Chondrocyte (in vitro differentiated cells): ENCODE measurements at regions not wholly inside any gene's neighbourhood (a gene's known extent, or its start where the extent isn't known, plus 50 kb on each side); places are given as distances from the start of the nearest gene placed in this dataset.
"Not testable (repeated sequence)": the region's sequence is repeated elsewhere in the genome, so short reads cannot be mapped to it uniquely, and the experiment has no call there.

Experiments used
- DNase-seq: peaks from one replicate; pipeline ENCODE4 v3.0.0; 2021; ENCODE audit warnings: mixed read lengths, low spot score
- H3K27ac Mint-ChIP-seq: one replicate; pipeline ENCODE4 v1.8.0; 2021; ENCODE audit warnings: mild to moderate bottlenecking, moderate library complexity, mixed read lengths; ENCODE audit not compliant: unreplicated experiment
- H3K27me3 Mint-ChIP-seq: 2 replicates; pipeline ENCODE4 v1.8.0; 2021; ENCODE audit warnings: low read depth, mixed read lengths
- H3K36me3 Mint-ChIP-seq: 2 replicates; pipeline ENCODE4 v1.8.0; 2021; ENCODE audit warnings: low read depth, mixed read lengths
- H3K4me1 Mint-ChIP-seq: 2 replicates; pipeline ENCODE4 v1.8.0; 2021; ENCODE audit warnings: low read depth, mild to moderate bottlenecking, mixed read lengths
- H3K4me3 Mint-ChIP-seq: one replicate; pipeline ENCODE4 v1.8.0; 2021; ENCODE audit warnings: mild to moderate bottlenecking, moderate library complexity, mixed read lengths; ENCODE audit not compliant: unreplicated experiment
- H3K9me3 Mint-ChIP-seq: 2 replicates; pipeline ENCODE4 v1.8.0; 2021; ENCODE audit warnings: low read depth, mixed read lengths
- TF ChIP-seq, protein P1 (sequence below): fragments of 200-600 bp; sonication (generic); IDR thresholded peaks from 2 replicates; pipeline ENCODE4 v1.5.0; 2021; ENCODE audit warnings: antibody characterized with exemption, mild to moderate bottlenecking, moderate library complexity

GRCh38 chr5:108546939-108547338, 165.0 kb upstream of the FBXL17 start:
- Mint-ChIP-seq H3K27ac (peak overlapping the region; percentile 2), H3K36me3 (no peaks in the 10 kb centered on the region), H3K9me3 (no peaks in the 10 kb centered on the region), H3K27me3 (no peaks in the 10 kb centered on the region), H3K4me1 (peaks cover 35% of the 10 kb centered on the region), H3K4me3 (no peak overlapping the region)
- TF ChIP-seq, protein P1, sequence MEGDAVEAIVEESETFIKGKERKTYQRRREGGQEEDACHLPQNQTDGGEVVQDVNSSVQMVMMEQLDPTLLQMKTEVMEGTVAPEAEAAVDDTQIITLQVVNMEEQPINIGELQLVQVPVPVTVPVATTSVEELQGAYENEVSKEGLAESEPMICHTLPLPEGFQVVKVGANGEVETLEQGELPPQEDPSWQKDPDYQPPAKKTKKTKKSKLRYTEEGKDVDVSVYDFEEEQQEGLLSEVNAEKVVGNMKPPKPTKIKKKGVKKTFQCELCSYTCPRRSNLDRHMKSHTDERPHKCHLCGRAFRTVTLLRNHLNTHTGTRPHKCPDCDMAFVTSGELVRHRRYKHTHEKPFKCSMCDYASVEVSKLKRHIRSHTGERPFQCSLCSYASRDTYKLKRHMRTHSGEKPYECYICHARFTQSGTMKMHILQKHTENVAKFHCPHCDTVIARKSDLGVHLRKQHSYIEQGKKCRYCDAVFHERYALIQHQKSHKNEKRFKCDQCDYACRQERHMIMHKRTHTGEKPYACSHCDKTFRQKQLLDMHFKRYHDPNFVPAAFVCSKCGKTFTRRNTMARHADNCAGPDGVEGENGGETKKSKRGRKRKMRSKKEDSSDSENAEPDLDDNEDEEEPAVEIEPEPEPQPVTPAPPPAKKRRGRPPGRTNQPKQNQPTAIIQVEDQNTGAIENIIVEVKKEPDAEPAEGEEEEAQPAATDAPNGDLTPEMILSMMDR: no peak
- DNase-seq: no peak

DNA sequence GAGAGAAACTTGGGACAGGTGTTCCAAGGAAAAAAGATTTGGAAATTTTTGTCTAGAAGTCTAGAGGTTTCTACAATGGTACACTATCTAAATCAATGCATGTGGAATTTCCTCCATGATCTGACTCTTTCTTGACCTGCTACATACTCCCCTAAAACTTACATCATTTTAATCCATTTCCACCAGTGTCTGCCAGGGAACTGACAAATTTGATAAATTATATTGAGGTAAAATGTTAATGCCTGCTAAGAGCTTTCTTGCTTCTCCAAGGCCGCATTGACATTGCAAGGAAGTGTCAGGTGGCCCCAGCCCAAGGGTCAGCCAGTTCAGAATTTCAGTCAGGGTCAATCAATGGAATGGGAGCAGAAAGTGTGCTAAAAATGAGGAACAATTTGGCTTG, 163.4 kb upstream of the FBXL17 start:
- no peak for DNase-seq
- Mint-ChIP-seq H3K9me3 (no peaks in the 10 kb centered on the region), H3K27ac (no peak overlapping the region), H3K4me1 (peaks cover 35% of the 10 kb centered on the region), H3K4me3 (no peak overlapping the region), H3K27me3 (no peaks in the 10 kb centered on the region), H3K36me3 (no peaks in the 10 kb centered on the region)
- TF ChIP-seq, protein P1: no peak

DNA sequence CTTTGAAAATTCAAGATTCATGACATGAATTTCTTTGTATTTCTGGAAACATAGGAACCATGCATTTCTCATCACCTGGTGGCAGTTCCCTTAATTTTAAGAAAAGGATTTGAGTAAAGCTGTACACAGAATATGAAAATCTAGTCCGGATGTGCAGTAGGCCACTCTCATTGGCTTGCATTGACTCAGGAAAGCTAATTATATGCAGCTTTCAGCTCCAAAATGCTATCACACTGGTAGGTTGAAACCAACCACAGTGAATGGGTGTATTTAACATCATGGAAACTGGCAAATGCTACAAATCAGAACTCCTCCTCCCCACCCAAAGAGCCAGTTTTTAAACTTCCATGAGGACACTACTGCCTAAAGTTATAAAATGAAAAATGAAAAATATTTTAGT, 161.6 kb upstream of the FBXL17 start:
- no peak for DNase-seq
- H3K27ac Mint-ChIP-seq: no peak overlapping the region
- H3K4me3 Mint-ChIP-seq: no peak overlapping the region
- TF ChIP-seq, protein P1: no peak
- no peaks in the 10 kb centered on the region for H3K9me3 Mint-ChIP-seq
- H3K36me3 Mint-ChIP-seq: no peaks in the 10 kb centered on the region
- no peaks in the 10 kb centered on the region for H3K27me3 Mint-ChIP-seq
- H3K4me1 Mint-ChIP-seq: peaks cover 28% of the 10 kb centered on the region

GRCh38 chr5:108541836-108542235, 159.9 kb upstream of the FBXL17 start:
- no peak for DNase-seq
- no peaks in the 10 kb centered on the region for H3K36me3 Mint-ChIP-seq
- H3K4me3 Mint-ChIP-seq: no peak overlapping the region
- no peaks in the 10 kb centered on the region for H3K27me3 Mint-ChIP-seq
- no peaks in the 10 kb centered on the region for H3K9me3 Mint-ChIP-seq
- no peak overlapping the region for H3K27ac Mint-ChIP-seq
- H3K4me1 Mint-ChIP-seq: peaks cover 13% of the 10 kb centered on the region
- TF ChIP-seq, protein P1: no peak

DNA sequence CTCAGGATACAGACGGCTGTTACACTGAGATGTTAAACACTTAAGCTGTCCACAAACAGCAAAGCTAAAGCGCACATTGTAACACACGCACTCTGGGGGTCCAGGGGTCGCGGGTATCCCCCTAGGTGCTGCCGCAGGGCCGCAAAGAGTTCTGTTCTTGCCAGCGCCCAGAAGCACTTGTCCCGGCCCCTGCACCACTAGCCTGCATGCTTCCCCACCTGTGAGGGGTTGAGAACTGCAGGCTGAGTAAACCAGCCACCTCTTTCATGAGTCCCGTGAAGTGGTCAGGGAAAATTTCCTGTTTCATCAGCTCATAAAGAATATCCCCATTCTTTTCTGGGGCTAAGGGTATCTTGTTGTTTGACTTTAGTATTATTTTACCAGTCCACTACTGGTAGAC, 154.4 kb upstream of the FBXL17 start:
- H3K4me3 Mint-ChIP-seq: no peak overlapping the region
- H3K36me3 Mint-ChIP-seq: no peaks in the 10 kb centered on the region
- TF ChIP-seq, protein P1: no peak
- no peak for DNase-seq
- H3K27me3 Mint-ChIP-seq: no peaks in the 10 kb centered on the region
- H3K4me1 Mint-ChIP-seq: peaks cover 9% of the 10 kb centered on the region
- no peak overlapping the region for H3K27ac Mint-ChIP-seq
- peaks cover 2% of the 10 kb centered on the region for H3K9me3 Mint-ChIP-seq

GRCh38 chr5:108532129-108532445, 150.2 kb upstream of the FBXL17 start:
- H3K9me3 Mint-ChIP-seq: peaks cover 16% of the 10 kb centered on the region
- DNase-seq, H3K27me3 Mint-ChIP-seq, H3K4me3 Mint-ChIP-seq, H3K27ac Mint-ChIP-seq, H3K36me3 Mint-ChIP-seq: not testable (repeated sequence)
- peaks cover 20% of the 10 kb centered on the region for H3K4me1 Mint-ChIP-seq
